NCI-H2081 treated with DMSO at 0.1 percent for 48 hours (cell line): ENCODE measurements at regions not wholly inside any gene's neighbourhood (a gene's known extent, or its start where the extent isn't known, plus 50 kb on each side); places are given as distances from the start of the nearest gene placed in this dataset.

Experiments used
- DNase-seq: peaks from one replicate; lab custom pipeline; 2025; lab: John Stamatoyannopoulos, UW

DNA sequence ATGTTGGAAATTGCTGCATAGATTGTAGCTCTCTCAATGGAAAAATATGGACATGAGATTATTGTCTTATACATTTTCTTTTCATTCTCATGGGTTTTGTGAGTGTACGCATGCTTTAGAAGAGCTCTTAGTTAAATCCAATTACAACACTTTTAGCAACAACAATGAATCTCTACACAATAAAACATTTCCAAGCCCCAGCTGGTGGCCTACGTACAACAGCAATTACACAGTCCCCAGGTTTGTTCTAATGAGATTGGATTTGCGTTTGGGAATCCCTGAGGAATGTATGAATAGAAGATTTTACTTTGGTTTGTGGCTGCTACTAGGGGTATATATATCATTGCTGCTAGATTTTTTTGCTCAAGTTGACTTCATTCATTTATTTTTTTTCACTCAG, 98.6 kb downstream of the FHDC1 start:
- DNase-seq: no peak

DNA sequence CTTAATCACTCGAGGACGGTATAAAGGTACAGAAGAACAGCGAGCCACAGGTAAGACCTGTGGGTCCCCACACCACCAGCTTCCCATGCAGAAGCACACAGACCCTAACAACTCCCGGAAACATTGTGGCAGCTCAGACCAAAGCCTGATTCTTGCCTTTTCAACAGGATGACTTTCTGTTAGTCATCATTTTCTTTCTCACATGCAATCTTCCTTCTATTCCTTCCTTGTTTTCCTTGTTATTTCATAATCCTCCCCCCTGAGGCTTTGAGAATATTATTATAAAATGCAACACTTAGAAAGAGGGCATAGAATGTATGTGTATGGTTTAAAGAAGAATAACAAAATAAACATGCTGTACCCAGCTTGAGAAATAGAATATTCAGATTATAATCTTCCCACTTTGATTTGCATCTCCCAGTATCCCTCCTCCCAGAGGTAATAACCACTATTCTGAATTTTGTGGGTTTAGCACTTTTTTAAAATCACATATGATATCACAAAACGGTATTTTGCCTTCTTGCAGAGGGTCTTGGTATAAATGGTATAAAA, 100.9 kb downstream of the FHDC1 start:
- no peak for DNase-seq

DNA sequence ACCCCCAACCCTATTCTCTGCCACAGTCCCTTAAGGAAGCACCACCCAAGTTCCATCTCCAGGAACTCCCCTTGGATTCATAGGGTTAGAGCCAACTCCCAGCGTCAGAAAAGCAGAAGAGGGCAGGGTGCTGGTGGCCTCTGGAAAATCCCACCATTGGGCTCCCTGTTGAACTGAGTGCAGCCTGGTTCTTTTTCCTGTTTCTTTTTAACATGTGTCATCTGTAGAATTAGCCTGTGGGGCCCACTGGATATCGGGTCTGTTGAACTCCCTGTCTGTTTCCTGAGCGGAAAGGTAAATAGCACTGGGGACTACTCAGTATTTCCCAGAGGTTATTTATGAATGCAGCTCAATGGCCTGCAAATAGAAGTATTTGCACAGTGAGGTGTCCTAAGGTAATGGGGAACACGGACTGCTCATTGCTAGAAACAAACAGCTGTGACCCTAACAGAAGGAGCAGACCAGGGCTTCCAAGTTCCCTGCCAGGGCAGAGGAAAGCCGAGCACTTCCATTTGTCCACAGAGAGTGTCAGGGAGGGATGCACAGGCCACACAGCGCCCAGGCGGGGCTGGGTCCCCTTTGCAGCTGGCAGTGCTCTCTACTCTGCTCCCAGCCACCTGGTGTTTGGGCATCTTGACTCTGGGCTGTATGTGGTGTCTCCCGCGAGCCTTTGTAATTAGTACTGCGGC, 102.6 kb downstream of the FHDC1 start:
- DNase-seq: peak; percentile 21

DNA sequence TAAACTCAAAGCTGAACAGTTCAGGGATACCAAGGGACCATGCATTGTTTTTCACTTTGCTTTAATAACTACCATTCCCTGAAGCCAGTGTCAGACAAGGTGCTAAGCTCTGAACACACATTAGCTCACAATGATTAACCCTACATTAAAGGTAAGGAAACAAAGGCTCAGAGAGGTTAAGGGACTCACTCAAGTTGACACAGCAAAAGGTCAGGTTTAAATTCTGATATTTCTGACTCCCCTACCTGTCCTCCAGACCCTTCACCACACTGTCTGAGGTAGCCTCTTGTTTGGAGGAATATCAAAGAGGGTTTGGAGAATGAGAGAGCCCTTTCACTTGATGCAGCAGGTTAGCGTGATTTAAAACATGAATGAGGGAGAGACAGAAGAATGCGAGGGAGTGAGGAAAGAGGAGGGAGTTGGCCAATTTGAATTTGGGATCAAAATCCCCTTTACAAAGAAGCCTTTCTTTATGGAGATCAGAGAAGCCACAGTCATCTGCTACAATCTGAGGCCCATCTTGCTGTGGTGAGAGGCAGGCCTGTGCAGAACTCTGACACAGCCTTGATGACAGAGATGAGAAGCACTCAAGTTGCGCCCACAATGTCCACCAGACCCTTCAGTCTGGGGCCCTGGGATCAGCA, 103.5 kb downstream of the FHDC1 start:
- no peak for DNase-seq

DNA sequence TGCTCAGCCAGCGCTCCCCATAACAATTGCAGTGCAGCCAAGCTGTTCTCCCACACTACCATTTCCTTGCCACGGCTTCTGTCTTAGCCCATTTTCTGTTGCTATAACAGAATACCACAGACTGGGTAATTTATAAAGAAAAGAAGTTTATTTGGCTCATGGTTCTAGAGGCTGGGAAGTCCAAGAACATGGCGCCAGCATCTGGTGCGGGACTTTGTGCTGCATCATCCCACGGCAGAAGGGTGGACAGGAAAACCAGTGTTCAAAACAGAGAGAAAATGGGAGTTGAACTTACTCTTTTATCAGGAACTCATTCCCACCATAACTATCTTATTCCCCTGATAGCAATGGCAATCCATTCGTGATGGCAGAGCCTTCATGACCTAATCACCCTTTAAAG, 104.6 kb downstream of the FHDC1 start:
- no peak for DNase-seq

DNA sequence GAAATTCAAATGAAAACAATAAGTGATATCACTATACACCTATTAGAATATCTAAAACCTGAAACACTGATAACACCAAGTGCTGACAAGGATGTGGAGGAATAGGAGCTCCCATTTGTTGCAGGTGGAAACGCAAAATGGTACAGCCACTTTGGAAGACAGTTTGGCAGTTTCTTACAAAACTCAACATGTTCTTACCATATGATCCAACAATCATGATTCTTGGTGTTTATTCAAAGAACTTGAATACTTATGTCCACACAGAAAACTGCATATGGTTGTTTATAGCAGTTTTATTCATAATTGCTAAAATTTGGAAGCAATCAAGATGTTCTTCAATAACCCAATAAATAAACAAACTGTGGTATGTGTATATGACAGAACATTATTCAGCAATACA, 107.9 kb downstream of the FHDC1 start:
- DNase-seq: no peak

DNA sequence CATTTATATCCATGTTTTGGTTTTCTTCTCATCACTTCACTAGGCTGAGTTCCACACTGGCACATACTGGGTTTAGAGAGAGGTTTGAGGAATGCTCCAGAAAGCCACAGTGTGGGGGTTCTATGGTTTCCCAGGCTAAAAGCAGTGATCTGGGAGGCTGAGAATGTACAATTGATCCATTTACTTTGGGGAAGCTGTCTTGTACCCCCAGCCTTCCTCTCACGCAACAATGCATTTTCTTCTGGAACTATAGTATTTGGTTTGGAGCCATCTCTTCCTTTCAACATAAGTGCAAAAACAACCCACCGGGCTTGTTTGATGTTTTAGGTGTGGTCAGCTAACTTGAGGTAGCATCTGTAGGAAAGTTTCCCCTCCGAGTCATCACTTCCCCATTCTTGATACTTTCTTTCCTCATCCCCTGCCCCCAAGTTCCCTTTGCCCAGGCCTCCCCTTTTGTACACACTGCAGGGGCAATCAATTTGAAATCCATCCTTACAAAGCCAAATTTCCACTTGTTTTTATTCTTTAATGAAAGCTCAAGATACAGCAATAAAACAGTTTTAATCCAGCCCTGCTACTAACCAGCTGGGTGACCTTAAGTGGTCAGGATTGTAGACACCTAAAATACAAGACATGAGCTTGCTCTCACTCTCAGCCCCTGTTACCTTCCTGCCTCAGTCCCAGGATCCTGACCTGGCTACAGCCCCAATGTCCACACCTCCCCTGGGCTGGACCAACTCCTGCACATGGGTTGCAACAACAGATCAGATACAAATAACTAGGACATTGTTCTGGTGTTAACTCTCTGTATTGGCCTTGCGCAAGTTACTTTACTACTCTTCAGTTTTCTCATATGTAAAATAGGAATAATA, 109.2 kb downstream of the FHDC1 start:
- DNase-seq: no peak

DNA sequence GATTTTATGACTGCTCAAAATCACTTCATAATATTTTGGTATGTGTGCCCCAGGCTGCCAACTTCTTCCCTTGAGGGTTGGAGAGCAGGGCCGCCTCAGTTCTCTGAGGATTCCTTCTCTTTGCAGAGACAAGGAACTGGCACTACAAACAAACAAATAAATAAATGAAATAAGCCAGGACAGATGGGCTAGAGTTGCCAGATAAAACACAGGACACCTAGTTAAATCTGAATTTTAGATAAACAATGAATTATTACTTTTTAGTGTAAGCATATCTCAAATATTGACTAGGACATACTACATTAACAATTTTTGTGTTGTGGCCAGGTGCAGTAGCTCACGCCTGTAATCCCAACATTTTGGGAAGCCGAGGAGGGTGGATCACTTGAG, 122.5 kb downstream of the FHDC1 start:
- no peak for DNase-seq

DNA sequence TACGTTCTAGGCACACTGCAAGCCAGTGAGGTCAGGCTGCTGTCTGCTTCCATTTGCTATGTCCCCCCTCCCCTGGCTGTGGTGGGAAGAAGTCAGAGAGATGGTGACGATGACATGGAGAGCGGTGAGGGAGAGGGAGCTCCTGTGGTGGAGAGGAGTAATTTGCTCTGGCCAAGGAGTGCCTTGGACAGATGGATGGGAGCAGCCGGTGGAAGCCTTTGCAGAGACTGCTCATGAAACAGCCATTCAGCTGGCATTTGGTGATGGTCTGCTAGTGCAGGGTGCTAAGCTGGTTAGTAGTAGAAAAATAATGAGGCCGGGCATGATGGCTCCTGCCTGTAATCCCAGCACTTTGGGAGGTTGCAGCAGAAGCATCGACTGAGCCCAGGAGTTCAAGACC, 124.1 kb downstream of the FHDC1 start:
- no peak for DNase-seq

DNA sequence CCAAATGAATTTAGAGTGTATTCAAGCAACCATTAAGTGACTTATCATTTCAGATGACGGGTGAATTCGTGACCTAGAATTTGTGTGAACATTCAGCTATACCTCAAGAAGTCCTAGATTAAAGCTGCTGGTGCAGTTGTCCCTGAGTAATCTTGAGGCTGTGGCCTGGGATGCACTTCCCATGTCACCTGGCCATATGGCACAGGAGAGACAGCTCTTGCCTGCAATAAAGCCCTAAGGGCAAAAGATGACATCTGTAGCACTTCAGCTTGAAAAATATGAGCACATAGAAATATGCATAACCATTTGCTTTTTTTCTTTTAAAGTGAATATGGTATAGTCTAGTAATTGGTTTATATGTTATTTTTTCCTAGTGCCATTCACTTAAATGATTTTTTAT, 125.8 kb downstream of the FHDC1 start:
- no peak for DNase-seq

DNA sequence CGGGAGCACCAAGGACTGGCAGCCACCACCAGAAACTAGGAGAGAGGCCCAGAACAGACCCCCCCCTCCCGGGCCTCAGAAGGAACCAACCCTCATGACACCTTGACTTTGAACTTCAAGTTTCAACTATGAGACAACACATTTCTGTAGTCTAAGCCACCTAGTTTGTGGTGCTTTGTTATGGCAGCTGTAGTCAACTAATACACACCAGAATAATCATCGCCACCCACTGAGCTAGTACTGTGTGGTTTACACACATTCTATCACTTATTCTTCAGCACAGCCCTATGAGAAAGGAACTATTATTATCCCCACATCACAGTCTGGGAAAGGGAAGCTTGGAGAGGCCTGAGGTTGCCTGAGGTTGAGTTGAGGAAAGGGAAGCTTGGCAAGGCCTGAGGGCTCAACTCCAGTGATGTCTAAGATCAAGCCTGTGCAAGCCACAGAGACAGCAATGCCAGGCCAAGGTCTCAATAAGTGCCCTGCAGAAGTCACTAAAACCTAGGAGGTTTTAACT, 126.6 kb downstream of the FHDC1 start:
- no peak for DNase-seq

DNA sequence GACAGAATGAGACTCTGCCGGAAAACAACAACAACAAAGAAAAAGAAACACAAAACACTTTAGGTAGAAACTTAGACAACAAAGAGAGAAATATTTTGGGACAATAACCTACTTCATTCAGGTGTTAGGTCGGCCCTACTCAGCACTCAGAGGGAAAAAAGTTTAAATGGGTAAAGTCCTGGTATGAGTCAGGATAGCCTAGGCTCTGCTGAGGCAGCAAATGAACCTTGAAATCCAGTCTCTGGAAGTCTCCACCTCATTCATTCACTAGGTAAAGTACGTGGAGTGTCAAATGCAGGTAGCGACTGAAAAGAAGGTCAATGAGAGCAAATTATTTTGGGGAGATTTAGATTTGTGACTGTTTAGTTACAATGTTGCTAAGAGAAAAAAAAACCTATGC, 127.4 kb downstream of the FHDC1 start:
- no peak for DNase-seq

DNA sequence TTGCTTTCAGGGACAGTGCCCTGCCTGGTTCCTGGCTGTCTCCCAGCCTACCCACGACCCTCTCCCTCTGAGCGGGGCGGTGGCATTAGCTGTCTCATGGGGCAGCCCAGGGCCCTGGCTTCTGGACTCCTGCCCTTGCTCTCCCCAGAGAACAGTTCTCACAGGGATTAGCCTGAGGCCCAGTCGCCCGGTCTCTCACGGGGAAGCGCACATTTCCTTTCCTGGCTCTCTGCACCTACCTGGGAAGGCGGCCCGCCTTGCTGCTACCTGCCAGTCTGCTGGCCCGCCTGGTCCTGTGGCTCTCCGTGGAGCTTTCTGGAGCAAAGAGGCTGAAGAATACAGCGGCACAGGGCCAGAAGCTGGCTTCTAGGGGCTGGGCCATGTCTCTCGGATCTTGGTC, 128.4 kb downstream of the FHDC1 start:
- no peak for DNase-seq

DNA sequence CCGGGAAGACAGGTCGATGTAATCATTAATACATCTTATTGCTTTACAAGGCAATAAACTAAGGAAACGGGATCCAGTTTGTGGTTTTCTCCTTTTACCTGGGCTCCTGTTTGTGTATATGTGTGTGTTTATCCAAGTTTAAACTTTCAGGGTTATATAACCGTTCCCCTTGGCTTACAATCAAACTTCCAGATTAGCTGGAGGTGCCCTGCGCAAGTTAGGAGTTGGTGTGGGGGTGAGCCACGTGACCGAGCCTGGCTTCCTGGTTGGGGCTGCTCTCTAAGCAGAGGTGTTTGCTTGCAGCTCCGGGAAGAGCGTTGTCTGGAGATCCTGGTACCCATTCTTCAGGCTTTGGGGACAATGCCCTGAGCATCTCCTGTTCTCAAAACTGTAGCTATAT, 129.2 kb downstream of the FHDC1 start:
- DNase-seq: no peak

DNA sequence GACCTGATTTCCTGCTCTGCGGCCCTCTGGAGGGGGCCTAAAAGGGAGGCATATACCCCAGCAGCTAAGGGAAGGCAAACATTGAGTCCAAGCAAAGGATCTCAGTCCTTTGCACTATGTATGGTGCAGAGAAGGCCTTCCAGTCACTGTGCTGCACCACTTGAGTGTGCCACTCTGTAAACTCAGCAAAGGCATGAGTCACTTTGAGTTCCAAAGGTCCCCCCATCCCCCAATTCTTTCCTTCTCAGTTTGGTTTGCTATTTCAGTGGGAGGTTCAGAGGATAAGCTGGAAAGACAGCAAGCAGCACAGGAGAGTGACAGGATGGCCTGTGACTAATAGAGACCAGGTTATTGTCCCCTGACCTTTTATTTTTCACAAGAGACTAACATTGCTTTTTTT, 131.3 kb downstream of the FHDC1 start:
- no peak for DNase-seq

DNA sequence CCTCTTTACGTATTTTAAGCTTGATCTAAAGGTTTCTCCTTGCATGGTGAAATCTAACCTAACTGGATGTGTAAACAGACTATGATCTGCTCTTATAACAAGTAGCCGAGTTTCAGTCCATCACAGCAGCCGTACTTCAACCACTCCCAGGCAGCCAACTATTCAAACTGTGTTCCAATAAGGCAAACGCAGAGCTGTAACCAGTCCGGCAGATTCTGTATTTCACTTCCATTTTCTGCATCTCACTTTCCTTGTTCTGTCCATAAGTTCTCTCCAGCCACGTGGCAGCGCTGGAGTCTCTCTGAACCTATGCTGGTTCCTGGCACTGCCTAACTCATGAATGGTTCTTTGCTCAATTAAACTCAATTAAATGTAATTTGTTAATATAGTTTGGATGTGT, 132.6 kb downstream of the FHDC1 start:
- no peak for DNase-seq

DNA sequence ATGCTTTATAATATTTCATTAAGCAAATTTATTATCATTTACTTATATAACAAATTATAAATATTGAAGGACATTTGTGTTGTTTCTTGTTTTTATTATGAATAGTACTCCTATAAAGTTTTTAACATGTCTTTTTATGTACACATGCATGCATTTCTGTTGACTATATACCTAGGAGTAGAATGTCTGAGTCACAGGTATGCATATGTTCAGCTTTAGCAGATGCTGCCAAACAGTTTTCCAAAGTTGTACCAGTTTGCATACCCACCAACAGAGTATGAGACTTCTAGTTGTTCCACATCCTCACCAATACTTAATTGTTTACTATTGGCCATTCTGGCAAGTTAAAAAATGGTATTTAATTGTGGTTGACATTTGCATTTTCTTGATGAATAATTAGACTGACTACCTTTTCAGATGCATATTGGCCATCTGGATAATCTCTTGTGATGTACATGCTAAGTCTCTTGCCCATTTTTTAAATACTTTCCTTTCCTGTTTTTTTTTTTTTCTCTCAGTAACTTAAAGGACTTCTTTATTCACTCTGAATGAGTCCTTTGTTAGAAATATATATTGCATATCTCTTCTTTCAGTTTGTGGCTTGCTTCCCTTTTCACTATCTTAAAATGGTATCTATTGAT, 132.2 kb upstream of the TRIM2 start:
- no peak for DNase-seq

DNA sequence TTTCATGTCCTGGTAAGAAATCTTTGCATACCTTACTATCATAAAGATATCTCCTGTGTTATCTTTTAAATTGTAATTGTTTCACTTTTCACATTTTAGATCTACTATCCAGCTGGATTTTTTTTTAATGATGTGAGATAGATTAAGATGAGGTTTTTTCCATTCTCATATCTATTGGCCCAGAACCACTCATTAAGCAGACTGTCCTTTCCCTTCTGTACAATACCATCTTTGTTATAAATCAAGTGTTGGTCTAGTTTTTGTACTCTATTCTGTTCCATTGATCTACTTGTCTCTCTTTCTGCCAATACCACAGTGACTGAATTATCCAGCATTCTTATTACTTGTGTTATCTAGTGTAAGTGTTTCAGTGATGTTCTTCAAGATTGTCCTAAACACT, 131.6 kb upstream of the TRIM2 start:
- DNase-seq: no peak

DNA sequence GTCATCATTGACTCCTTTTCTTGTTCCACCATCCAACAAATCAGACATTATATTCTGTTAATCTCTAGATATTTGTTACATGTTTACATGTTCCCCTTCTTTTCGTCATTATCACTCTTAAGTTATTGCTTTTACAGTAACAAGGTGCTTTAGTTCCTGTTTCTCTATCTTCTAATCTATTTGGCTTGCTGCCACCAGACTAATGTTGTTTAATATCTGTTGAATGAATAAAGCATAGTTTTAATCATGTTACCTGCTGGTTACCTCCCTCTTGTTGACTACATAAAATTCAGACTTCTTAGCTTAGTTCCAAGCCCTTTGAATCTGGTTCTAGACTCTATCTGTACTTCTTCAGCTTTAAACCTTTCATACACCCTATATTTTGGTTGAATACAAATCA, 129.8 kb upstream of the TRIM2 start:
- DNase-seq: no peak

DNA sequence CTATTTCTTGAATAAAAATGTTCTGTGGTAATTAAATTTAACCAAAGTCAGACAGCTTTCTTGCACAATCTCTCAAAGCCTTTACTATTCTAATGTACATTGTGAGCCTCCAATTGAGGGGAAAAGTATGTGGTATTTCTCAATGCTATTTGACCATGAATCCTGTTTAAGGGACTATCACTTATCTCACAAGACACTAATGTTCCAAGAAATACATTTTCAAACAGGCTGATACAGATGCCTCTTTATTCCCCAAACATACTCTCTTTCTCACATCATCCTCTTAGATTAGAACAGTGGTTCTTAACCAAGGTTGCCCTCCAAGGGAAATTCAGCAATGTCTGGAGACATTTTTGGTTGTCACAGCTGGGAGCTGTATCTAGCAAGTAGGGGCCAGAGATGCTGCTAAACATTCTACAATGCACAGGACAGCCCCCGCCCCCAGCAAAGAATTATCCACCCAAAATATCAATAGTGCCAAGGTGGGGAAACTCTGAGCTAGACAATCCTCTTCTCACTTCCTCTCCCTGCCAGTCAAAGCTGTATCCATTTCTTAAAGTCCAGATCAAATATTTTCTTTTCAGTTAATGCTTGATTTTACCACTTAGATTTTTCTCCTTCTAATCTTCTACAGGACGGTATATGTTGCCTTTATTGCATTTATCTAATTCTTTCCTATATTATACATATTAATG, 129.2 kb upstream of the TRIM2 start:
- no peak for DNase-seq

DNA sequence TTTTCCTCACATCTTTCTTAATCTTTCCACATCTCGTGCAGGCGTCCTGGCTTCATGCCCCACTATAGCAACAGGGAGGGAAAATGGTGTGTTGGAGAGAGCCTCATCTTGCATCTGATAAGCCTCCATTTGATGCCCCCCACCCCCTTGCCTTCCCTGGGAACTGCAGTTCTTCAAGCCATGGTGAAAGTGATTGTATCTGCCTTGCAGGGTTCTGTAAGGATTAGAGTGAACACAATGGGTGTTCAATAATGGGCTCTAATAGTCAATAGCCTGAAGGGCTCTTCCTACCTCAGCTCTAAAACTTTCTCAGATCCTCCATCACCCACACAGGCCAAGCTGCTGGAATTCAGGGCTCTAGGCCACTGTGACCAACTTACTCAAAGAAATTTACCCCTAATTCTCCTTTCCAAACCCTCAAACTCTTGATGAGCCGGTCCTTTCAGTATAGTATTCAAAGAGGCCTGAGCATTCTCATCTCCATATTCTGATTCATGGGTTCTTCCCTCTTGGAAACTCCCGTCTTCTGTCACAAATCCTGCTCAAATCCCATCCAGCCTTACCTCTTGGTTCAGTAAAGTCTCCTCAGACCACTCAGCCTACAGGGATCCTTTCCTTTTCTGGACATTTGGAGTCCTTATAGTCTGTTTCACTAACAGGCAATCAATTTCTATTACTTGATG, 128.3 kb upstream of the TRIM2 start:
- no peak for DNase-seq
